ENCODE measurements at regions not wholly inside any gene's neighbourhood (a gene's known extent, or its start where the extent isn't known, plus 50 kb on each side); places are given as distances from the start of the nearest gene placed in this dataset.

DNA sequence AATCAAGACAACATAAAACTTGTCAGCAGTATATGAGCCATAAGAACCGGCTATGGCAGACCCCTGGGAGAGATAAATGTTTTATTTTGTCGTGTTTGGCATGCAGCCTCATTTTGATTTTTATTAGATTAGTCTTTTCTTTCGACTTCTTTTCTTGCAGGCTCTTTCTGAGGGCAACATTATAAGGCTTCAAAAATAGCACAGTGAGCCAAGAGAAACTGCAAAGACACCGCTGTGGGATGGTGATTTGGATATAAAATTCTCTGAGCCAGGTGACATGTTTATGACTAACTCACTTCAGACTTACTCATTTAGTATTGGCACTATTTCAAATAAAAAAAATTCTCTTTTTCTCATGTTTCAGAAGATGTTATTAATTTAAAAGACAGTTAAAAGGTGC, 96.8 kb upstream of the PKP2 start:
- Histone ChIP-seq H2AFZ (ENCODE audit: low read depth, low read length) (no peak overlapping the region), H3K9me3 (replicated peaks; ENCODE audit: control insufficient read depth, insufficient read depth, low read length) (no peaks in the 10 kb centered on the region), H3K27ac (ENCODE audit: insufficient read depth, low read depth, low read length) (no peak overlapping the region), H3K4me3 (replicated peaks in 1 of 3; ENCODE audit: insufficient read depth in 1 of 3, low read depth in 1 of 3, low read length in 3 of 3) (no peak overlapping the region), H3K79me2 (ENCODE audit: control insufficient read depth, insufficient read depth, low read length) (no peaks in the 10 kb centered on the region), H3K9ac (replicated peaks; ENCODE audit: extremely low read depth, insufficient read depth, low read length) (no peak overlapping the region), H3K9me1 (replicated peaks; ENCODE audit: control insufficient read depth, extremely low read depth, insufficient read depth, low read length) (no peaks in the 10 kb centered on the region), H3K4me1 (ENCODE audit: control insufficient read depth, extremely low read depth, insufficient read depth, low read length) (no peaks in the 10 kb centered on the region), H3K27me3 (ENCODE audit: control insufficient read depth in 2 of 2, insufficient read depth in 2 of 2, low read length in 2 of 2) (no peaks in the 10 kb centered on the region), H3K36me3 (ENCODE audit: control insufficient read depth in 2 of 2, extremely low read depth in 1 of 2, insufficient read depth in 2 of 2, low read length in 2 of 2) (no peaks in the 10 kb centered on the region), H3K4me2 (ENCODE audit: insufficient read depth, low read length) (no peak overlapping the region), H4K20me1 (replicated peaks; ENCODE audit: control insufficient read depth, extremely low read depth, insufficient read depth, low read length) (no peaks in the 10 kb centered on the region)
- FAIRE-seq (no peak), DNase-seq (ENCODE audit: low read depth, low spot score) (no peak)
- intact Hi-C loops (cut with micrococcal nuclease) (no loop called here), dilution Hi-C loops (cut with MboI; ENCODE audit: extremely low pct_ligation_motif_present, low sequenced_read_pairs) (no loop called here)
- CTCF ChIA-PET = no interaction called here
- POLR2A ChIA-PET = no interaction called here
- TF ChIP-seq MYC (IDR thresholded peaks at IDR 0.05; ENCODE audit: low read depth, low read length) = no peak
- TF ChIP-seq, protein P1, sequence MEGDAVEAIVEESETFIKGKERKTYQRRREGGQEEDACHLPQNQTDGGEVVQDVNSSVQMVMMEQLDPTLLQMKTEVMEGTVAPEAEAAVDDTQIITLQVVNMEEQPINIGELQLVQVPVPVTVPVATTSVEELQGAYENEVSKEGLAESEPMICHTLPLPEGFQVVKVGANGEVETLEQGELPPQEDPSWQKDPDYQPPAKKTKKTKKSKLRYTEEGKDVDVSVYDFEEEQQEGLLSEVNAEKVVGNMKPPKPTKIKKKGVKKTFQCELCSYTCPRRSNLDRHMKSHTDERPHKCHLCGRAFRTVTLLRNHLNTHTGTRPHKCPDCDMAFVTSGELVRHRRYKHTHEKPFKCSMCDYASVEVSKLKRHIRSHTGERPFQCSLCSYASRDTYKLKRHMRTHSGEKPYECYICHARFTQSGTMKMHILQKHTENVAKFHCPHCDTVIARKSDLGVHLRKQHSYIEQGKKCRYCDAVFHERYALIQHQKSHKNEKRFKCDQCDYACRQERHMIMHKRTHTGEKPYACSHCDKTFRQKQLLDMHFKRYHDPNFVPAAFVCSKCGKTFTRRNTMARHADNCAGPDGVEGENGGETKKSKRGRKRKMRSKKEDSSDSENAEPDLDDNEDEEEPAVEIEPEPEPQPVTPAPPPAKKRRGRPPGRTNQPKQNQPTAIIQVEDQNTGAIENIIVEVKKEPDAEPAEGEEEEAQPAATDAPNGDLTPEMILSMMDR (IDR thresholded peaks at IDR 0.05; ENCODE audit: extremely low read depth in 1 of 2, insufficient read depth in 1 of 2, low read depth in 1 of 2, low read length in 2 of 2) = no peak
- no TSS peak for BruUV-seq (replicated peaks)

DNA sequence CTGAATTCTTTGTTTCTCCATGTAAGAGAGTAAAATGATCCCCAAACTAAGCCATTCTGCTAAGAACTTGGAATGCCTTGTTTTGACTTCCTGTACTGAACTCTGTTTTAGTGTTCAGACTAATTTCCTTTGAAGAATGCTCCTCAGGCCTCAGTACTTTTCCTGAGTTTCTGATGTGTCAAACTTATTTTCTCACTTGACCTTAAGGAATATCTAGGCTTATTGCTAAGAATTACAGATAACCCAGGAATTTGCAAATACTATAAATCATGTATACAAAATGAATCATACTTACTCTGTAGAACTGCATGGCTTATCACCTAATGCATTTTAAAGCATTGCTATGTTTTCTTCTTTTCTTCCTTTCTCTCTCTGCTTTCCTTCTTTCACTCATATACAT, 93.1 kb upstream of the PKP2 start:
- Histone ChIP-seq H2AFZ (ENCODE audit: low read depth, low read length) (no peak overlapping the region), H3K9ac (replicated peaks; ENCODE audit: extremely low read depth, insufficient read depth, low read length) (no peak overlapping the region), H3K9me1 (replicated peaks; ENCODE audit: control insufficient read depth, extremely low read depth, insufficient read depth, low read length) (no peaks in the 10 kb centered on the region), H3K27me3 (ENCODE audit: control insufficient read depth in 2 of 2, insufficient read depth in 2 of 2, low read length in 2 of 2) (no peaks in the 10 kb centered on the region), H3K4me2 (ENCODE audit: insufficient read depth, low read length) (no peak overlapping the region), H3K4me1 (ENCODE audit: control insufficient read depth, extremely low read depth, insufficient read depth, low read length) (no peaks in the 10 kb centered on the region), H3K27ac (ENCODE audit: insufficient read depth, low read depth, low read length) (no peak overlapping the region), H3K79me2 (ENCODE audit: control insufficient read depth, insufficient read depth, low read length) (no peaks in the 10 kb centered on the region), H3K36me3 (ENCODE audit: control insufficient read depth in 2 of 2, extremely low read depth in 1 of 2, insufficient read depth in 2 of 2, low read length in 2 of 2) (no peaks in the 10 kb centered on the region), H3K9me3 (replicated peaks; ENCODE audit: control insufficient read depth, insufficient read depth, low read length) (no peaks in the 10 kb centered on the region), H3K4me3 (replicated peaks in 1 of 3; ENCODE audit: insufficient read depth in 1 of 3, low read depth in 1 of 3, low read length in 3 of 3) (no peak overlapping the region), H4K20me1 (replicated peaks; ENCODE audit: control insufficient read depth, extremely low read depth, insufficient read depth, low read length) (no peaks in the 10 kb centered on the region)
- ChIA-PET POLR2A (no interaction called here), CTCF (no interaction called here)
- intact Hi-C loops (cut with micrococcal nuclease) = no loop called here
- no peak for FAIRE-seq
- DNase-seq (ENCODE audit: low read depth, low spot score) = no peak
- dilution Hi-C loops (cut with MboI; ENCODE audit: extremely low pct_ligation_motif_present, low sequenced_read_pairs) = no loop called here
- TF ChIP-seq POLR2AphosphoS5 (IDR thresholded peaks at IDR 0.05; ENCODE audit: insufficient read depth, low read depth, low read length) (no peak), POLR2A (IDR thresholded peaks at IDR 0.05; ENCODE audit: low read depth, low read length) (no peak), EZH2 (IDR thresholded peaks at IDR 0.05; ENCODE audit: borderline replicate concordance, low read depth, low read length, severe bottlenecking) (no peak), JUN (IDR thresholded peaks at IDR 0.05; ENCODE audit: borderline replicate concordance, insufficient read depth, insufficient read length, low read depth) (no peak), MYC (IDR thresholded peaks at IDR 0.05; ENCODE audit: low read depth, low read length) (no peak), GATA2 (IDR thresholded peaks at IDR 0.05; ENCODE audit: insufficient read depth, insufficient read length, low read depth, low read length) (no peak), FOS (IDR thresholded peaks at IDR 0.05; ENCODE audit: borderline replicate concordance, insufficient read depth, low read length) (no peak)
- TF ChIP-seq, protein P1 (IDR thresholded peaks at IDR 0.05; ENCODE audit: extremely low read depth in 1 of 2, insufficient read depth in 1 of 2, low read depth in 1 of 2, low read length in 2 of 2) = no peak
- TF ChIP-seq, protein P2, sequence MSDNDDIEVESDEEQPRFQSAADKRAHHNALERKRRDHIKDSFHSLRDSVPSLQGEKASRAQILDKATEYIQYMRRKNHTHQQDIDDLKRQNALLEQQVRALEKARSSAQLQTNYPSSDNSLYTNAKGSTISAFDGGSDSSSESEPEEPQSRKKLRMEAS (IDR thresholded peaks at IDR 0.05; ENCODE audit: insufficient read depth, insufficient read length) = no peak
- BruUV-seq (replicated peaks) = no TSS peak
